ENCODE measurements at regions not wholly inside any gene's neighbourhood (a gene's known extent, or its start where the extent isn't known, plus 50 kb on each side); places are given as distances from the start of the nearest gene placed in this dataset.
"Not testable (repeated sequence)": the region's sequence is repeated elsewhere in the genome, so short reads cannot be mapped to it uniquely, and the experiment has no call there.

- intact Hi-C loops (cut with DNase I): no loop called here
- DNase-seq (ENCODE audit: low spot score): no peak
Measured at GRCh38 chr16:6708576-6709215, 623.9 kb upstream of the RBFOX1 start.

- DNase-seq (ENCODE audit: low spot score): no peak
- intact Hi-C loops (cut with DNase I): no loop called here
Measured at GRCh38 chr16:6704306-6704930, 628.2 kb upstream of the RBFOX1 start.

GRCh38 chr16:6701096-6701495 lies 631.5 kb upstream of the RBFOX1 start:
- no peak for DNase-seq (ENCODE audit: low spot score)

GRCh38 chr16:6698548-6698947 lies 634.1 kb upstream of the RBFOX1 start:
- no peak for DNase-seq (ENCODE audit: low spot score)
- intact Hi-C loops (cut with DNase I): no loop called here

More at GRCh38 chr16:6701096-6701495, 631.5 kb upstream of the RBFOX1 start:
- intact Hi-C loops (cut with DNase I): no loop called here

- DNase-seq (ENCODE audit: low spot score): no peak
- intact Hi-C loops (cut with DNase I): no loop called here
Measured at GRCh38 chr16:6695666-6696065, 637.0 kb upstream of the RBFOX1 start.

- intact Hi-C loops (cut with DNase I): no loop called here
Measured at GRCh38 chr16:6694636-6695035, 638.0 kb upstream of the RBFOX1 start.

GRCh38 chr16:6693418-6693817 lies 639.2 kb upstream of the RBFOX1 start:
- intact Hi-C loops (cut with DNase I); DNase-seq (ENCODE audit: low spot score): not testable (repeated sequence)

More at GRCh38 chr16:6694636-6695035, 638.0 kb upstream of the RBFOX1 start:
- DNase-seq (ENCODE audit: low spot score): no peak

GRCh38 chr16:6692874-6693273 lies 639.8 kb upstream of the RBFOX1 start:
- no peak for DNase-seq (ENCODE audit: low spot score)
- intact Hi-C loops (cut with DNase I): no loop called here

GRCh38 chr16:6690741-6691140 lies 641.9 kb upstream of the RBFOX1 start:
- DNase-seq (ENCODE audit: low spot score): no peak
- intact Hi-C loops (cut with DNase I): no loop called here

GRCh38 chr16:6689643-6690042 lies 643.0 kb upstream of the RBFOX1 start:
- no peak for DNase-seq (ENCODE audit: low spot score)

GRCh38 chr16:6687593-6687992 lies 645.1 kb upstream of the RBFOX1 start:
- intact Hi-C loops (cut with DNase I): no loop called here

More at GRCh38 chr16:6689643-6690042, 643.0 kb upstream of the RBFOX1 start:
- intact Hi-C loops (cut with DNase I): no loop called here

GRCh38 chr16:6684076-6684673 lies 648.5 kb upstream of the RBFOX1 start:
- DNase-seq (ENCODE audit: low spot score): no peak
- intact Hi-C loops (cut with DNase I): no loop called here

More at GRCh38 chr16:6687593-6687992, 645.1 kb upstream of the RBFOX1 start:
- DNase-seq (ENCODE audit: low spot score): no peak

- intact Hi-C loops (cut with DNase I): no loop called here
- no peak for DNase-seq (ENCODE audit: low spot score)
Measured at GRCh38 chr16:6682142-6682811, 650.4 kb upstream of the RBFOX1 start.

- intact Hi-C loops (cut with DNase I): no loop called here
- DNase-seq (ENCODE audit: low spot score): no peak
Measured at GRCh38 chr16:6678586-6678985, 654.1 kb upstream of the RBFOX1 start.

- intact Hi-C loops (cut with DNase I): no loop called here
- no peak for DNase-seq (ENCODE audit: low spot score)
Measured at GRCh38 chr16:6674071-6674470, 658.6 kb upstream of the RBFOX1 start.

GRCh38 chr16:6672507-6672906 lies 660.1 kb upstream of the RBFOX1 start:
- no peak for DNase-seq (ENCODE audit: low spot score)
- intact Hi-C loops (cut with DNase I): no loop called here

- intact Hi-C loops (cut with DNase I): loop anchor here in 1 of 2 donors (2.0 kb wide), 1 partner anchor 65 kb away; no protein-coding TSS in a partner anchor
- DNase-seq (ENCODE audit: low spot score): no peak
Measured at GRCh38 chr16:6667393-6667792, 665.3 kb upstream of the RBFOX1 start.

GRCh38 chr16:6665126-6665525 lies 667.5 kb upstream of the RBFOX1 start:
- intact Hi-C loops (cut with DNase I): no loop called here
- no peak for DNase-seq (ENCODE audit: low spot score)

- intact Hi-C loops (cut with DNase I): no loop called here
Measured at GRCh38 chr16:6663668-6664067, 669.0 kb upstream of the RBFOX1 start.

GRCh38 chr16:6656760-6657159 lies 675.9 kb upstream of the RBFOX1 start:
- DNase-seq (ENCODE audit: low spot score): no peak
- intact Hi-C loops (cut with DNase I): no loop called here

More at GRCh38 chr16:6663668-6664067, 669.0 kb upstream of the RBFOX1 start:
- no peak for DNase-seq (ENCODE audit: low spot score)

Data from posterior vena cava (tissue), 2 donors.